ENCODE measurements at regions not wholly inside any gene's neighbourhood (a gene's known extent, or its start where the extent isn't known, plus 50 kb on each side); places are given as distances from the start of the nearest gene placed in this dataset.
A peak's percentile ranks its signal among the peaks of the same experiment; 100 is the strongest.

DNA sequence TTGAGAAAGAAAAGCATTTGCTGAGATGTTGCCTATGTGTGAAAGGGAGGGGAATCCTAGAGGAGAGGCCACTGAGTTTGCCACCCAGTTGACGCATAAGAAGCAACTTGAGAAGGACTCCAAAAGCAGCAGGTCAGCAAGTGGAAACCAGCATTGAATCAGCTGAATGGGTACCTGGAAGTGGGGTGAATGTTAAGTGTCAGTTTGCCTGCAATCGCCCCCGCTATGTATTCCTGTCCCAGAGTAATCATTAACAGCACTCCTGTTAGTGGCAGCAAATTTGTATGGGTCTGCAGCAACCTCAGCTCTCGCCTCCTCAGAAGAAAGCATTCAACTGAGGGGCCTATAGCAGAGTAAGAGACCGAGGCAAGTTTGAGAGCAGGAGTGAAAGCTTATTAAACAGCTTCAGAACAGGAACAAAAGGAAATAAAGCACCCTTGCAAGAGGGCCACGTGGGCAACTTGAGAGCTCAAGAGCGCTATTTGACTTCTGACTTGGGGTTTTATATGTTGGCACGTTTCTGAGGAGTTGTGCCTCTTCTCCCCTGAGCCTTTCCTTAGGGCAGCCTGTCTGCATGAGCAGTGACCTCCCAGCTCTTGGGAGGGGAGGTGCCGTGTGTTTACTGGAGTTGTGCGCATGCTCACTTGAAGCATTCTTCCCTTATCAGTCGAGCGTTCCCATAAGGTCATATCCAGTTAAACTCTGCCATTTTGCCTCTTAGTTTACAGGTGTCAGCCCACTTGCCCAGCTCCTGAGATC, 122.6 kb upstream of the PHACTR1 start:
- DNase-seq = no peak

GRCh38 chr6:12594530-12594893, 122.1 kb upstream of the PHACTR1 start:
- DNase-seq = no peak

DNA sequence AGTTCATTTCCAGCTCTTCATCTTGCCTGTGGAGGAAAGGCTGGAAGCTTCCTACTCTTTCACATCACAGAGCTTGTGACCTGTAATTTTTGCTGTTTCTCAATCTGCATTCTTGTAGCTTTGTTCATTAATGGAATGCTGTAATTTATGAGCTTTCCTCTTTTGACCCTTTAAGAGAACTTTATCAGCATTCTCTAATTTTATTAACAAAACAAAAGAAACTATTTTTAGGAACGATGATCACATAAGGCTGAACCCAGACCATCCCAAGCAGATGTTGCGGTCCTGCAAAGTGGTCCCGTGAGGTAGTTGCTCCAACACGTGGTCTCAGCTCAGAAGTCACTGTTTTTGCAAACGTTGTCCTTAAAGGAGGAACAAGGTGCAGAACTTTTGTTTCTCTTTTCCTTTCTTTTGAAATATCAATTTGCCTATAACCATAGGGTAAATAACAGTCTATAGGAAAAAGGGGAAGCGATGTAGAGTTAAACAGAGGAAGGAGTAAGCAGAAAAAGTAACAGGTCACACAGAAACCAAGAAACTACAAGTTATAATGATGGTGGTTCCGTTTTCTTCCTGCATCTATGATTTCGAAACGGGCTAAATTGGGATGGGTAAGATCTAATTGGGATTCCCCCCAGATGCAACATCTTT, 121.3 kb upstream of the PHACTR1 start:
- no peak for DNase-seq

- DNase-seq = no peak
These were observed 119.8 kb upstream of the PHACTR1 start for GRCh38 chr6:12596731-12597130.

DNA sequence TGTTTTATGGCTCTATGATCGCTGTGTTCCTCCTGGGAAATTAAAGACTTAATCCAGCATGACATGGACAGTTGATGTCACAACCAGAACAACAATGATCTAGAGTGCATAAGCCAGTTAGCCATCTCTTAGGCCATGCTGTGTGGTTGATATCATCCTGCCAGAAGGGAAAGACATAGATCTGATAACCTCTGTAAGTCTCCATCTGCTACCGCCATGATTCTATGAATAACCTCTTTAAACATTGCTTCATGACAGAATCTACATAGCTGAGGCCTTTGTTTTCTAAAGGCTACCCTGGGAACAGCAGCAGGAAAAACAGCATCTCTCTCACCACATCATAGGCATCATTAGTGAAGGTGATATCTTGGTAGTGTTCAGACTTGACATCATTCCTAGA, 117.6 kb upstream of the PHACTR1 start:
- no peak for DNase-seq

DNA sequence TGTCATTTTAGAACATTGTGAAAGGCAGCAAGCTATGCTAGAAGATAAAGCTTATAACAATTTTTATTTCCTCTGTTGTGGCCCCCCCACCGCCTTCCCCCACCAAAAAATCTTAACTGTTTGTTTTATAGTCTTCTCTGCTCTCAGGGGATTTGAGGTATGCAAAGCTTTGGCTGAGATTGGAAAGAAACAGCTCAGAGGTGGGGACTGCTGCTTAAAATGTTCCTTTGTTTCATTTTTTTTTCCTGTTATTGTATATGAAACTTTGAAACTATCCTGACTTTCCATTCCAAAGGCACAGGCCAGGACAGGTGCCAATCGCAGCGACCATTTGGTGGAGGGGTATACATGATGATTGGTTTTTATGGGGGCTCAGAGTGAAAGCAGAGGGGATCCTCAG, 114.7 kb upstream of the PHACTR1 start:
- DNase-seq = no peak

GRCh38 chr6:12602342-12602741, 114.2 kb upstream of the PHACTR1 start:
- no peak for DNase-seq

DNA sequence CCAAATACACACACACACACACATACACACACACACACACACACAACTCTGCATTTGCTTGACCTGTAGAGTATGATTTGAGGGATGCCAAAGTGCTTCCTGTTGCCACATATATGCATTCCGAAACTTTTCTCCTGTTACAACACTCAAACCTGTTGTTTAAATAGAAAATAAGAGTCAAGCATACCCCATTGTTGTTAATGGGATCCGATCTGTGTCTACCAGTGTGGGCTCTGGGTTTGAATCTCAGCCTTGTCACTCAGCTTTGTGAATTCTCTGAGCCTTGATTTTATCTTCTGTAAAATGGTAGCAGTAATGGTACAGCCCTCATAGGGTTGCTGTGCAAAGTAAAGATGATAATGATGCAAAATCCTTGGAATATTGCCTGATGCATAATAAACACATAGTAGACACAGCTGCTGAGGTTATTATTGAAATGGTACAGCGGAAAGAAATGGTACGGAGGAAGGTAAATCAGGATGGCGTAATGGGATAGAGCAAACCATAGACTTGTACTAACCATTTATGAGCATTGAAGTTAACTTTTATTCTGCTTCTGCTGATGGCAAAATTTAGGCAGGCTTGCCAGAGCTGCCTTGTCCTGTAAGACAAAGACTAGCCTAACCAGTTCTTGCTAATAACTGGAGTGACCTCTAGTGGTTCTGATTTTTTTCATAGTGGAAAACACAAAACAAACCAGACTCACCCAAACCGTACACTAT, 113.5 kb upstream of the PHACTR1 start:
- DNase-seq = no peak

GRCh38 chr6:12603673-12604049, 112.9 kb upstream of the PHACTR1 start:
- DNase-seq = no peak

DNA sequence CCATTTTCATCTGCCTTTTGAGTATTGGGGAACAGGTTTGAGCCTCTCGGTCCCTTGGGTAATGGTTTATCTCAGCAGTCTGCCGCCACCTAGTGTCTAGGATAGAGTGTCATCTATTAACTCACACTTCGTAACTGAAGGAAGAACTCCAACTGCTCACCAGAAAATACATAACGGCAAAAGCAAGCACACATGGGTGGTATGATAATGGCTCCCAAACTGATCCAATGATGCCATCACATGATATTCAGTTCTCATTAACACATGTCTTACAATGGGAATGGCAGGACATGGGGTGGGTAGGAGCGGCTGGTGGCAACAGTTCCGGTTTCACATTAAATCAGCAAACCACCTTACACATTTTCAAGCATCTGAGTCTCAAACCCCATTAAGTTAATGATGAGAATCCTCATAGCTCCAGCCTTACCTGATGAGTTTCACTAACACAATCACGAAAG, 110.7 kb upstream of the PHACTR1 start:
- DNase-seq = peak; percentile 54

DNA sequence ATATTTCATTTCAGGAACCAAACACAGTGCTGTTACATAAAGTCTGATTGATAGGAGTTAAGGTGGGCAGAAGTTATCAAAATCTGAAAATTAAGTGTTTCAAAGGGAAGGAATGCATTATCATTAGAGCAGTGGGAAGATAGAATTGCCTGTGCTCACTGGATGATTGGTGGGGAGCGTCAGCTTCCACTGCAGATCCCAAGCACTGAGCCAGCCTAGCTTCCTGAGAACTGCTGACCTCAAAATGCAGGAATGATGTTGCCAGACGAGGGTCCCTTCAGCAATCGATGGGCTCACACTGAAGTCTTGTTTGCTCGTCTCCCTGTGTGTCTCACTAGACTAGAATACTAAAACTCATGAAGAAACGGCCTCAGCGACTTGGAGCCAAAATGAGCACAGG, 110.0 kb upstream of the PHACTR1 start:
- DNase-seq = no peak

GRCh38 chr6:12608016-12608860, 108.3 kb upstream of the PHACTR1 start:
- no peak for DNase-seq

DNA sequence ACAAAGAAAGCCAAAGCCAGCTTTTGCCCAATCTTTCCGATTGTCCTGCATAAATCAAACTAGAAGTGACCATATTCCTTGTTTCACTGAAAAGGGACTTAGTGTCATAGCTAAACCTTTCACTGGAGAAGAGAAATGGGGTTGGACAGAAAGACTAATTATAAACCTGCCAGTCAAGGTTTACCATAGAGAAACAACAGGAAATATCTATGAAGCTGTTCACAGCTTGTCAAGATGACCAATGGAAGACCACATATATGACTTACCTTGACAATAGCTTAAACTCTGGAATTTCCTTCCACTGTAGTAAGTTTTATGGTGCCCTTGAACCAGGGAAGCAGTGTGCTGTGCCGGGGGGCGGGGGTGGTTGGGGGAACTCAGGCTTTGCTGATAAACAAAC, 107.7 kb upstream of the PHACTR1 start:
- no peak for DNase-seq

DNA sequence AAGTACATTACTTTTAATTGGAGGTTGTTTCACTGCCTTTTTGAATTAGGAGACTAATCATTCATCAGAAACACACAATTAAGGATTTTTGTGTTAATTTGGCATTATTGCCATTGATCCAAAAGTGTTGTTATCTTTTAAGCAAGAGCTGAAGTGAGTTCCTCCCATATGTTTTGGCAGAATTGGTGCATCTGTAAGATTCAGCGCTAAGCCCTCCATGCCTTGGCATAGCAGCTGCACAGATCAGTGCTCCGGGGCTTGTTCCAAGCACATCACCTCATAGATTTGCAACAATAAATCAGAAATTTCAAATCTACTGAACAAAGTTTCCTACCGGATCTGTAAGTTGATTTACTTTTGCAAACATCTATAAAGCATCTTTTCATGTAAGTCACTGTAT, 106.8 kb upstream of the PHACTR1 start:
- no peak for DNase-seq

GRCh38 chr6:12610862-12611261, 105.7 kb upstream of the PHACTR1 start:
- DNase-seq = no peak

- no peak for DNase-seq
These were observed 102.8 kb upstream of the PHACTR1 start for GRCh38 chr6:12613811-12614210.

GRCh38 chr6:12614456-12614855, 102.1 kb upstream of the PHACTR1 start:
- no peak for DNase-seq

DNA sequence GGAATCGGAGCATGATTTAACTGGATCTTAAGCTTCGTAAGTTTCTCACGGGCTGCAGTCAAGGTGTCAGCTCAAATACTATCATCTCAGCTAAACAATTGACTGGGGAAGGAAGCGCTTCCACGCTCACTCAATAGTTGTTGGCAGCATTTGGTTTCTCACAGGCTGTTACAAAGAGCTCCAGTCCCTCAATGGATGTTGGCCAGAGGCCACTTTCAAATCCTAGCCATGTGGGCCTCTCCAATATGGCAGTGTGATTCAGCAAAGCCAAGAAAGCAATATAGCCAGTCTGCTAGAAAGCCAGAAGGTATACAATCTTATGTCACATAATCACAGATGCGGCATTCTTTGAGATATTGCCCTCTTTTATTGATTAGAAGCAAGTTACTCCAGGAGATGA, 98.3 kb upstream of the PHACTR1 start:
- no peak for DNase-seq

GRCh38 chr6:12621754-12622153, 94.8 kb upstream of the PHACTR1 start:
- no peak for DNase-seq

GRCh38 chr6:12622566-12622965, 94.0 kb upstream of the PHACTR1 start:
- DNase-seq = no peak

DNA sequence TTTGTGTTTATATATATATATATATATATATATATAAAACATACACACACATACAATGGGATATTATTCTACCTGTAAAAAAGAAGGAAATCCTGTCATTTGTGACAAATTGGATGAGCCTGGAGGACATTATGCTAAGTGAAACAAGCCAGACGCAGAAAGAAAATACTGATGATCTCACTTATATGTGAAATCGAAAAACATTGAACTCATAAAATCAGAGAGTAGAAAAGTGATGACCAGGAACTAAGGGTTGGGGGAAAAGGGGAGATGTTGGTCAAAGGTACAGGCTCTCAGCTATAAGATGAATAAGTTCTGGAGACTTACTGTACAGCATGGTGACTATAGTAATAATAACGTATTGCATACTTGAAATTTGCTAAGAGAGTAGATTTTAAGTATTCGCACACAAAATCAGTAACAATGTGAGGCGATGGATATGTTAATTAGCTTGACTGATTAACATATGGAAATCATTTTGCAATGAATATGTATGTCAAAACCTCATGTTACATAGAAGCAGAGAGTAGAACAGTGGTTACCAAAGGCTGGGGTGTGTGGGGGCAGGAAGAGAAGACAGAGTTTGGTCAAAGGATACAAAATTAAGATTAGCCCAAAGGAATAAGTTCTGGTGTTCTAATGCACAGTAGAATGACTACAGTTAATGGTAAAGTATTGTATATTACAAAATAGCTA, 92.3 kb upstream of the PHACTR1 start:
- no peak for DNase-seq

- DNase-seq = no peak
These were observed 89.5 kb upstream of the PHACTR1 start for GRCh38 chr6:12627053-12627452.

- no peak for DNase-seq
These were observed 88.2 kb upstream of the PHACTR1 start for GRCh38 chr6:12628327-12628726.

All from NCI-H1048 (cell line).